ENCODE measurements at regions not wholly inside any gene's neighbourhood (a gene's known extent, or its start where the extent isn't known, plus 50 kb on each side); places are given as distances from the start of the nearest gene placed in this dataset.

GRCh38 chr5:67969631-67970030 is 245.9 kb upstream of the PIK3R1 start:
- intact Hi-C loops (cut with micrococcal nuclease), result loop anchor here (10.0 kb wide), 1 partner anchor 275 kb away; no protein-coding TSS in a partner anchor
- no peak overlapping the region for H3K4me3 Mint-ChIP-seq
- peaks cover 3% of the 10 kb centered on the region for H3K27me3 Mint-ChIP-seq
- ChIA-PET CTCF (no interaction called here), POLR2A (no interaction called here)
- TF ChIP-seq, protein P1, sequence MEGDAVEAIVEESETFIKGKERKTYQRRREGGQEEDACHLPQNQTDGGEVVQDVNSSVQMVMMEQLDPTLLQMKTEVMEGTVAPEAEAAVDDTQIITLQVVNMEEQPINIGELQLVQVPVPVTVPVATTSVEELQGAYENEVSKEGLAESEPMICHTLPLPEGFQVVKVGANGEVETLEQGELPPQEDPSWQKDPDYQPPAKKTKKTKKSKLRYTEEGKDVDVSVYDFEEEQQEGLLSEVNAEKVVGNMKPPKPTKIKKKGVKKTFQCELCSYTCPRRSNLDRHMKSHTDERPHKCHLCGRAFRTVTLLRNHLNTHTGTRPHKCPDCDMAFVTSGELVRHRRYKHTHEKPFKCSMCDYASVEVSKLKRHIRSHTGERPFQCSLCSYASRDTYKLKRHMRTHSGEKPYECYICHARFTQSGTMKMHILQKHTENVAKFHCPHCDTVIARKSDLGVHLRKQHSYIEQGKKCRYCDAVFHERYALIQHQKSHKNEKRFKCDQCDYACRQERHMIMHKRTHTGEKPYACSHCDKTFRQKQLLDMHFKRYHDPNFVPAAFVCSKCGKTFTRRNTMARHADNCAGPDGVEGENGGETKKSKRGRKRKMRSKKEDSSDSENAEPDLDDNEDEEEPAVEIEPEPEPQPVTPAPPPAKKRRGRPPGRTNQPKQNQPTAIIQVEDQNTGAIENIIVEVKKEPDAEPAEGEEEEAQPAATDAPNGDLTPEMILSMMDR (IDR thresholded peaks at IDR 0.05), result no peak
- H3K27ac Mint-ChIP-seq, result no peak overlapping the region
- H3K9me3 Mint-ChIP-seq, result no peaks in the 10 kb centered on the region
- H3K36me3 Mint-ChIP-seq (ENCODE audit: low read depth), result no peaks in the 10 kb centered on the region
- H3K4me1 Mint-ChIP-seq, result peaks cover 2% of the 10 kb centered on the region
- DNase-seq (no peak), ATAC-seq (ENCODE audit: low read depth) (no peak)

- no peak overlapping the region for H3K27ac Mint-ChIP-seq
- H3K4me1 Mint-ChIP-seq, result peaks cover 2% of the 10 kb centered on the region
- ATAC-seq (ENCODE audit: low read depth) (no peak), DNase-seq (no peak)
- intact Hi-C loops (cut with micrococcal nuclease), result no loop called here
- CTCF ChIA-PET, result no interaction called here
- no peaks in the 10 kb centered on the region for H3K9me3 Mint-ChIP-seq
- POLR2A ChIA-PET, result no interaction called here
- no peak overlapping the region for H3K4me3 Mint-ChIP-seq
- TF ChIP-seq, protein P1 (IDR thresholded peaks at IDR 0.05), result no peak
- peaks cover 3% of the 10 kb centered on the region for H3K27me3 Mint-ChIP-seq
- H3K36me3 Mint-ChIP-seq (ENCODE audit: low read depth), result no peaks in the 10 kb centered on the region
These were observed 246.4 kb upstream of the PIK3R1 start for GRCh38 chr5:67969176-67969575.

GRCh38 chr5:67966712-67967111 is 248.8 kb upstream of the PIK3R1 start:
- Mint-ChIP-seq H3K27ac (no peak overlapping the region), H3K36me3 (ENCODE audit: low read depth) (no peaks in the 10 kb centered on the region), H3K4me1 (no peaks in the 10 kb centered on the region), H3K27me3 (peaks cover 5% of the 10 kb centered on the region), H3K4me3 (no peak overlapping the region), H3K9me3 (no peaks in the 10 kb centered on the region)
- intact Hi-C loops (cut with micrococcal nuclease), result no loop called here
- CTCF ChIA-PET, result no interaction called here
- POLR2A ChIA-PET, result no interaction called here
- no peak for DNase-seq
- ATAC-seq (ENCODE audit: low read depth), result no peak
- TF ChIP-seq, protein P1 (IDR thresholded peaks at IDR 0.05), result no peak

DNA sequence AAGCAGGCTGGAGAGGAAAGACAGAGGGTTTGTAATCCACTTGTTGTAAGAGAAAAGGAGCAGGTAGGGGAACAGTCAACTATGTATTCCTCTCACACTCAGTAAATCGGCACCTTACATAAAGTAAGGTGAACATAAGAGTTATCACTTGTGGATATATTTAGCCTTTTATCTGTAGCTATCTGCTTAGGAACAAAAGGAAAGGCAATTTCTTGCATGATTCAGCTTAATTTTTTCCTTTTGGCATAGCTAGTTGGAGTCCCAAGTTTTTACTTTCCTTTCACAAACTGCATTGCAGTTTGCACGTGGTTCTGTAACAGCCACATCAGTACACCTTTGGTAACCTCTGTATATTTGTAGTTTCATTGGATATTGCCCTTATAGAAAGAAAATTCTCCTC is 250.9 kb upstream of the PIK3R1 start:
- ChIA-PET CTCF (no interaction called here), POLR2A (no interaction called here)
- Mint-ChIP-seq H3K27me3 (peaks cover 5% of the 10 kb centered on the region), H3K9me3 (no peaks in the 10 kb centered on the region), H3K27ac (no peak overlapping the region), H3K4me3 (no peak overlapping the region), H3K36me3 (ENCODE audit: low read depth) (no peaks in the 10 kb centered on the region), H3K4me1 (no peaks in the 10 kb centered on the region)
- DNase-seq (no peak), ATAC-seq (ENCODE audit: low read depth) (no peak)
- TF ChIP-seq, protein P1 (IDR thresholded peaks at IDR 0.05), result no peak
- intact Hi-C loops (cut with micrococcal nuclease), result no loop called here

DNA sequence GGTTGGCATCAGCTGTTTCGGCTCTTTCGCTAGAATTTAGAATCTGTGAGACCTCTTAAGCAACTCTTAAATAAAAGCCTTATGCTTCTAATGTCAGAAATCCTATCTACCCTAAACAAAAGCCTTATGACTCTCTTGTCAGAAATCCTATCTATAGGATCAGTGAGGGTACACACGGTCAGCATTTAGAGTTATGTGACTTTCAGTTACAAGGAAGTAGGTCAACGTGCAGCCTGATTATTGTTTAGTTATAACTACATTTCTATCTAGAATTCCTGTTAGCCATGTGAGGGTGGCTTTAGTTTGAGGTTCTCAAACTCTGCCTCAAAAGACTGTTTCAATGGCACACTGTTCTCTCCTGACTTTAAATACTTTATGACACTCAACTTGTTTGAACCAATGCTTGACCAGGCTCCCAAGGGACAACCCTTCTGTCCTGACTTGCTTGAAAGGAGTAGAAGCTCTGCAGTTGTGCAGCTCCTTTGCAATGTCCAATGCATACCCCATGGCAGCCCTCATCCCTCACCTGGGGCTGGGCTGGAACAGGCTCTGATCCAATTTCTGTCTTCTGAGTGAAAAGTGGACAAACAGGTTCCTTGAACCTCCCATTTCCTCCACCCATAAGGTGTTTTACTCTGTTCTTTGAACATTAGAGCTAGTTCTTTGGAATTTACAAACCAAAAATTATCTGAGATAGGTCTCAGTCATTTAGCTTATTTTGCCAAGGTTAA is 251.6 kb upstream of the PIK3R1 start:
- Mint-ChIP-seq H3K9me3 (no peaks in the 10 kb centered on the region), H3K27ac (no peak overlapping the region), H3K27me3 (peaks cover 5% of the 10 kb centered on the region), H3K36me3 (ENCODE audit: low read depth) (no peaks in the 10 kb centered on the region), H3K4me3 (no peak overlapping the region), H3K4me1 (no peaks in the 10 kb centered on the region)
- CTCF ChIA-PET, result no interaction called here
- TF ChIP-seq, protein P1 (IDR thresholded peaks at IDR 0.05), result no peak
- DNase-seq (no peak), ATAC-seq (ENCODE audit: low read depth) (no peak)
- POLR2A ChIA-PET, result no interaction called here
- intact Hi-C loops (cut with micrococcal nuclease), result no loop called here

All from activated B cell treated with CpG ODN at 0.5 μM for 24 hours (primary cell).